ENCODE measurements at regions not wholly inside any gene's neighbourhood (a gene's known extent, or its start where the extent isn't known, plus 50 kb on each side); places are given as distances from the start of the nearest gene placed in this dataset.

- no peak for TF ChIP-seq CTCF (IDR thresholded peaks at IDR 0.05)
- no peak for TF ChIP-seq POLR2A (IDR thresholded peaks at IDR 0.05)
- TF ChIP-seq POLR2AphosphoS5 (IDR thresholded peaks at IDR 0.05), result no peak
These were observed 80.7 kb upstream of the MAFB start for GRCh38 chr20:40769677-40770285.

Data from breast epithelium (tissue), 3 donors.